WTC11 (cell line): ENCODE measurements at regions not wholly inside any gene's neighbourhood (a gene's known extent, or its start where the extent isn't known, plus 50 kb on each side); places are given as distances from the start of the nearest gene placed in this dataset.

Experiments
- ATF6 ChIP-seq: sonication (generic); formaldehyde crosslinking; IDR thresholded peaks from 2 replicates; pipeline ENCODE4 v1.8.1; 2023; ENCODE audit warnings: mild to moderate bottlenecking, missing genetic modification reagents
- CTCF ChIP-seq: fragments of 200-600 bp; IDR thresholded peaks from 2 replicates; pipeline ENCODE4 v1.8.0; 2022; ENCODE audit warnings: antibody characterized with exemption
- ESRRA ChIP-seq: sonication (generic); formaldehyde crosslinking; IDR thresholded peaks from 2 replicates; pipeline ENCODE4 v1.8.1; 2022; ENCODE audit warnings: mild to moderate bottlenecking, missing genetic modification reagents, borderline replicate concordance
- ETV6 ChIP-seq: sonication (generic); formaldehyde crosslinking; IDR thresholded peaks from 2 replicates; pipeline ENCODE4 v1.8.1; 2022; ENCODE audit warnings: mild to moderate bottlenecking, missing genetic modification reagents
- FOXJ3 ChIP-seq: sonication (generic); formaldehyde crosslinking; IDR thresholded peaks from 2 replicates; pipeline ENCODE4 v1.9.0; 2021; ENCODE audit warnings: missing genetic modification reagents, mild to moderate bottlenecking, borderline replicate concordance
- HMGXB4 ChIP-seq: sonication (generic); formaldehyde crosslinking; IDR thresholded peaks from 2 replicates; pipeline ENCODE4 v1.8.1; 2023; ENCODE audit warnings: mild to moderate bottlenecking, moderate library complexity, missing genetic modification reagents
- MAX ChIP-seq: sonication (generic); formaldehyde crosslinking; IDR thresholded peaks from 2 replicates; pipeline ENCODE4 v1.8.0; 2022; ENCODE audit warnings: mild to moderate bottlenecking, missing genetic modification reagents
- NR2C2 ChIP-seq: sonication (generic); formaldehyde crosslinking; IDR thresholded peaks from 2 replicates; pipeline ENCODE4 v1.8.0; 2022; ENCODE audit warnings: mild to moderate bottlenecking, missing genetic modification reagents
- RELA ChIP-seq: sonication (generic); formaldehyde crosslinking; IDR thresholded peaks from 2 replicates; pipeline ENCODE4 v1.8.1; 2022; ENCODE audit warnings: missing genetic modification reagents, mild to moderate bottlenecking, borderline replicate concordance
- SMAD3 ChIP-seq: sonication (generic); formaldehyde crosslinking; IDR thresholded peaks from 2 replicates; pipeline ENCODE4 v1.8.0; 2022; ENCODE audit warnings: missing genetic modification reagents, mild to moderate bottlenecking, borderline replicate concordance
- USF1 ChIP-seq: sonication (generic); formaldehyde crosslinking; IDR thresholded peaks from 2 replicates; pipeline ENCODE4 v1.8.0; 2022; ENCODE audit warnings: mild to moderate bottlenecking, missing genetic modification reagents

- no peak for TF ChIP-seq CTCF
- TF ChIP-seq FOXJ3 (CRISPR knock-in tag) = no peak
- no peak for TF ChIP-seq ETV6
- no peak for TF ChIP-seq NR2C2 (CRISPR knock-in tag)
- no peak for TF ChIP-seq RELA (CRISPR knock-in tag)
- TF ChIP-seq ATF6 (CRISPR knock-in tag) = no peak
- no peak for TF ChIP-seq ESRRA
- no peak for TF ChIP-seq HMGXB4
- no peak for TF ChIP-seq MAX (CRISPR knock-in tag)
- TF ChIP-seq USF1 (CRISPR knock-in tag) = no peak
- no peak for TF ChIP-seq SMAD3 (CRISPR knock-in tag)
Observed at GRCh38 chr20:40811004-40811403, 122.0 kb upstream of the MAFB start.
